GM18907 (cell line): ENCODE measurements at regions not wholly inside any gene's neighbourhood (a gene's known extent, or its start where the extent isn't known, plus 50 kb on each side); places are given as distances from the start of the nearest gene placed in this dataset.

Source experiments
- ATAC-seq: cut with Tn5 transposase; IDR thresholded peaks from one replicate; pipeline ENCODE4 v1.9.1; 2021; ENCODE audit warnings: mild to moderate bottlenecking, moderate library complexity; ENCODE audit not compliant: unreplicated experiment

DNA sequence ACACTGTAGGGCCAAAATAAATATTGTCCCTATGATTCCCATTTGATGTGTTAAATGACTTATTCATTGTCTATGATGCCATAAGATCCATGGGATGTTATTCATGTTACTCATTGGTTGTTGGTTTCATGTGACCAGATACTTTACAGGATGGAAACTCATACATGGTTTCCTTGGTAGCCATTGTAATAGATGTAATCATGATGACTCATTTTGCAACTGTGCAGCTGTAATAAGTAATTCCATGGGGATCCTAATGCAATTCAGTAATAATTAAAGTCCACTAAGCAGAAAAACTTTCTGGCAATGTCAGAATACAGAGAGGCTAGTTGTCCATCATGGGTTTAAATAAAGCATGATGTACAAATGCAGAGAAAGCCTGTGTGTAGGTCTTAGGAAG, 389.7 kb upstream of the NR3C2 start:
- no peak for ATAC-seq

GRCh38 chr4:148828291-148828690, 386.1 kb upstream of the NR3C2 start:
- ATAC-seq: no peak

GRCh38 chr4:148827781-148828180, 385.6 kb upstream of the NR3C2 start:
- no peak for ATAC-seq

DNA sequence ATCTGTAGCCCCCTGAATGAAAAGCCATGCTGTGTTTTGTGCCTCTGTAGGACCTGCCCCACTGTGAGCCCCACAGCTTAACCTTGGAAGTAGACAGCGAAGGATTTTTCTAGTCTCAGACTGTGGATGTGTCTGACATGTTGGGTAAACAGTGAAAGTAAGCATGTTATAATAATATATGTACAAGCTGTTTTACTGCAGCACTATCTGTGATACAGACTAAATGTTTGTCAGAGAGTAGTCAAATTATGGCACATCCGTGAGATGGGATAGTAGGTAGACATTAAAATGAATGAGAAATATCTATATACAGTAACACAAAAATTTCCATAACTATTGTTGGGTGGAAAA, 381.2 kb upstream of the NR3C2 start:
- no peak for ATAC-seq

GRCh38 chr4:148822572-148823418, 380.6 kb upstream of the NR3C2 start:
- no peak for ATAC-seq

- no peak for ATAC-seq
These were observed 371.8 kb upstream of the NR3C2 start for GRCh38 chr4:148814030-148814429.

- no peak for ATAC-seq
These were observed 371.1 kb upstream of the NR3C2 start for GRCh38 chr4:148813289-148813688.

DNA sequence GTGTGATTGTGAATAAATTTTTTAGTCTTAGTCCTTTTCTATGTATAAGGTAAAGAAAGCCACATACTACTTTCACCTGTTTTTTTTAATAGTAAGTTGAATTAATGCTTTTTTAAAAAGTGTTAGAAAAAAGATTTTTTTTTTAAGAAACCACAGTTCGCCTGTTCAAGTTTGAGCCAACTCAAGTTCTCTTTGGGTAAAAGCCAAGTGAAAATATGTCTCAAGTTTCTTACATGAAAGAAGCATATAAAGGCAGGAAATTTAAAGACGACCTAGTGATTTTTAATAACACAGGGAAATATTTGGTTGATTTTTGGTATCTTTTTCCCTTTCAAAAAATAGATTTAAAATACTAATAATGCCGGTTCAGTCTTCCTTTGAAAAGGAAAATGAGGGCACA, 369.9 kb upstream of the NR3C2 start:
- no peak for ATAC-seq

DNA sequence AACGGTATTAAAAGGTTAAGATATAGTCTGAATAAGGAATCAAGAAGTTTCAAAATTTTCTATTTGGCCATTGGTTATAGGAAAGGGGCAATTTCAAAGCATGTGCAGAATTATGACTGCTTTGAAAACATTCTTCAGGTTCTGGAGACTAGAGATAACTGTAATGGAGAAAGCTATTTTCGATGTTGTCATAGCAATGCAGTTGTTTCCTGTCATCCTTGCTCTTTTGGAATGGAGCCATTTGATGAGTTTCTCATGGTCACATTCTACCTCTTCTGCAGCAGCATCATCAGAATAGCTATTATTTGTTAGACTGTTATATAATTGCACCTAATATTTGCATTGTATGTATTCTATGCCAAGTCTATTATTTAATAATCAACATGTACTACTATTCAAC, 368.2 kb upstream of the NR3C2 start:
- no peak for ATAC-seq

- ATAC-seq: no peak
These were observed 366.2 kb upstream of the NR3C2 start for GRCh38 chr4:148808416-148808815.

DNA sequence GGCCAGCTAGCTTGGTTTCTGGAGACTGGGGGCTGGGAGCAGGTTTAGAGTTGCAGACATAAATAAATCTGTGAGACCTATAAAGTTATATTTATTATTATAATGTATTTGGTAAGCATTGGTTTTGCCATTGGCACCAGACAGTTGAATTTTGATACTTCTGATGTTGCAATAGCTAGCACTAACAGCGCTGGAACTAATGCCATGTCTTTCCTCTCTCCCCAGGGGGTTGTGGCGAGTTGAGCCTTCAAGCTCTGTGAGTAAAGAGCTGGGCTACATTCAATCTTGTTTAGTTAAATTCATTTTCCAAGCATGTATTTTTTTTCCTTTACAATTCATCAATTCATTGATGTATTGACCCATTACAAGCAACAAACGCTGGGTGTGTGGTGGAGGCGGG, 358.7 kb upstream of the NR3C2 start:
- ATAC-seq: no peak

DNA sequence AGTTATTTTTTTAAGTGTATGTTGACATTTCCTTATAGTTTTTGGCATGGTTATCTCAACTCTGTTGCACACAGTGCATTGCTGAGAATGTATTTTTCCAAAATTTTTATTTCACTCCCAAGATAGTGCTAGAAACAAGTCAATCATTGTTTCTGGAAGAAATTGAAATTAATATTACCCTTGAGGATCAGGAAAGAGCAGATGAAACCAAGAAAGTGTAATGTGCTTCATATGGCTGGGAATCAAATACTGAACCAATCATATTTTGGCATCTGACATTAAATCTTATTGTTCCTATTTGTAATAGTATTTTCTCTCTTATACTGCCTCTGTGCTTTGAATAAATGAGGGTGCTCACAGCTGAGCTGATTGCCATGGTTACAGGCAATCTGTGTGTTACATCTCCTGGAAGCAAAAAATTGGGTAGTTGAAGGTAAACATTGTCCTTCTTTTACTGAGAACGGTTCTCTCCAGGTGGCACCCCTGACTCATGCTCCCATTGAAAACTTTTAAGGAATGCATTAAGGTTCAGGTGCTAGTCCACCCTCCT, 358.2 kb upstream of the NR3C2 start:
- ATAC-seq: no peak

GRCh38 chr4:148795156-148795864, 353.1 kb upstream of the NR3C2 start:
- ATAC-seq: no peak

DNA sequence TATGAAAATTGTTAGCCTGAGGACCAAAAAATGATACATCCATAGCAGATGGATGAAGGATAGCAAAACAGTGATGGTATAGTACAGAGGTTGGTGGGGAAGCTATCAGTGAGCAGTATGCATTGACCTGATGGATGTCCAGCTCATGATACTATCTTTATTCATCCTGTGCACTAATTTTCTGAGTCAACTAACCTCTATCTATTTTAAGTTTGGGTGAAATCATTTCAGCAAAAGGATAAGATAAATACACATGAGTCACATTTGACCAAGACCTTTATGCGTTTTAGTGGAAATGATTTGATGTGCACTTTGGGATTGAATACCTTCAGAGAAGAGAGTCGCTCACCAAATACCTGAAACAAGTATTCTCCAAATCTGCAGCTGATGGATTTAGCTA, 351.0 kb upstream of the NR3C2 start:
- no peak for ATAC-seq

- ATAC-seq: no peak
These were observed 348.5 kb upstream of the NR3C2 start for GRCh38 chr4:148790691-148791090.

GRCh38 chr4:148790246-148790645, 348.0 kb upstream of the NR3C2 start:
- no peak for ATAC-seq

- ATAC-seq: no peak
These were observed 345.7 kb upstream of the NR3C2 start for GRCh38 chr4:148787831-148788477.

DNA sequence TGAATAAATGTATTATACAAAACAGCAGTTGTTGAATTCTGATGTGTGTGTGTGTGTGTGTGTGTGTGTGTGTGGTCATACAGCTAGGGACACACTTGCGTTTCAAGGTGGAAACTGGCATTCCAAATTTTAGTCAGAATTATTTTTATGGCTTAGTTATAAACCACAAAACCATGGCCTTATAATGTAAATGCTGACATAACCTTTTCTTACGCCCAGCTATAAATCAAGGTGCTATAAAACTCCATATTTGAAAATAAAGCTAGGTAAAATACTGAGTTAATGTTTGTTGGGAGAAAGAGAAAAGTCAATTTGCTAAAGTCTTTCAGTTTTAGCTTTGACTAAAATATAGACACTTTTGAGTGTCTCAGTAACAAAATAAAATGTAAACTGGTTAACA, 345.1 kb upstream of the NR3C2 start:
- no peak for ATAC-seq

DNA sequence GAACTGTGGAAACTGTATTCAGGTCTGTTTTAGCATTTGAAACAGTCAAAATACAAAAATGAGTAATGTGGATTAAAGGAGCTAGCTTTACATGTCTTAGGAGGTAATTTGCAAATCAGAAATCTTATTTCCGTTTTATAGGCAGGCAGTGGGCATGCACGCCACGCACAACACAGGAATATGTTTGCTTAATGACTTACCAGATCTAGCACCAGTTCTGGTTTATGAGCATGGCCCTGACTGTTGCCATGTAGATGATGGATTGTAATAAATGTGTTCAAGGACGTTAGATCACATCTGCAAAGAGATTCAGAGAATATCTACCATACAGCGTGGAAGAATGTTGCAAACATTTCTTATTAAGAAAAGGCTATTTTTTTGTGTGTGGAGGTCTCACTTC, 344.5 kb upstream of the NR3C2 start:
- no peak for ATAC-seq

DNA sequence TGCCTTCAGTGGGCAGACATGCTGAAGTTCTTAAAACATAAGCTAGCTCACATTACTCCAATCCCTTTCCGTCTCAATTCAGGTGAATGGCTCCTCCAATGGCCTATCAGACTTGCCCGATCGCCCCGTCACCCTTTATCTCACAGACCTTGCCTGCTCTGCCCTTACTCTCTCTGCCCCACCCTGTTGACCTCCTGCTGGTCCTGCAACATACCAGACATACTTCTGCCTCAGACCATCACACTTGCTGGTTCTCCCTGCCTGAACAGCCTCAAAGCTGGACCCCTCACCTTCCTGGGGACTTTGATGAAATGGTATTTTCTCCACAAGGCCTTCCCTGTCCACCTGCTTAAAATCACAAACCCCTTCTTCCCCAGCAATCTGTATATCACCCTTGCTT, 340.1 kb upstream of the NR3C2 start:
- ATAC-seq: no peak

- no peak for ATAC-seq
These were observed 338.3 kb upstream of the NR3C2 start for GRCh38 chr4:148780426-148781005.
